HPDE6-E6E7 (cell line): ENCODE measurements at regions not wholly inside any gene's neighbourhood (a gene's known extent, or its start where the extent isn't known, plus 50 kb on each side); places are given as distances from the start of the nearest gene placed in this dataset.
"Not testable (repeated sequence)": the region's sequence is repeated elsewhere in the genome, so short reads cannot be mapped to it uniquely, and the experiment has no call there.

Experiments used
- DNase-seq: peaks from one replicate; pipeline ENCODE4 v3.0.0; 2011; ENCODE audit warnings: missing footprints; ENCODE audit errors: extremely low spot score

DNA sequence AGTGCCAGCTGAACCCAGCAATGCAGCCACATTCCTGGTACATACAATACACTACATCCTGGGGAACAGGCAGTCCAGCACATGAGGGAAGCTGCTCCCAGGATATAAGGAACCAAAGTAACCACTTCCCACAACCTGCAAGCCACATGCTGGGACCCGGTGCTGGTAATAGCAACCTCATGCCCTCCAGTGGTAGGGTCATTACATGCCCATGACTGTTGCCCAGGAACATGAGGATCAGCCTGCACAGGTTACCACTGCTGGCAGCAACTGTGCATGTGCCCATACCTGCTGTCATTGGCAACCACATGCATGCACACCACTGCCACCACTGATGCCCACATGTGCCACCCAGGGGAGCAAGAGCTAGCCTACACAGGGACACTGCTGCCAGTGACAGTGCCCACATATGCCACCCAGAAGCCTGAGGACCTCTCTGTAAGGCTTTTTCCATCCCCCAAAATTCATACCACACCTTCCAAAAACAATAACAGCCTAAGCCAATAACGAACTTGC is 1982.5 kb downstream of the ARAP2 start:
- no peak for DNase-seq

- no peak for DNase-seq
Observed at GRCh38 chr4:34269613-34270012, 1974.7 kb downstream of the ARAP2 start.

- no peak for DNase-seq
Observed at GRCh38 chr4:34271479-34272355, 1972.6 kb downstream of the ARAP2 start.

- no peak for DNase-seq
Observed at GRCh38 chr4:34279011-34279410, 1965.3 kb downstream of the ARAP2 start.

GRCh38 chr4:34280131-34280530 is 1964.2 kb downstream of the ARAP2 start:
- DNase-seq, result no peak

DNA sequence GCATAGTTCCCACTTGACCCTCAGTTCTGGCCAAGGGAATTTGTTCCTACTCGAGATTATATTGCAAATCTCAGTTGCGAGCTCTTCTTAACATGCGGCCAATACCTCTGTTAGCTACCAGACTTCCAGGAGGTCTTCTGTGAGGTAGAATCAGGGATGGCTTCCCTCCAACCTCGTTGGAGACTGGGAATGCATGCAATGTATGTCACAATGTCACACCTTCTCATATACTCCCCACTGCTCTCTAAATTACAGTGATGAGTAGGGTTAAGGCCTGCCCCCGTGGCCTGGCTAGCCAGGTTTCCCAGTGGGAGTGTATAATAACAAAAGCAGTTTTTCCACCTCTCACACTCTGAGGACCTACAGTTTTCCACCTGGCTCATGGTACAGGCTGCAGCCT is 1962.5 kb downstream of the ARAP2 start:
- no peak for DNase-seq

DNA sequence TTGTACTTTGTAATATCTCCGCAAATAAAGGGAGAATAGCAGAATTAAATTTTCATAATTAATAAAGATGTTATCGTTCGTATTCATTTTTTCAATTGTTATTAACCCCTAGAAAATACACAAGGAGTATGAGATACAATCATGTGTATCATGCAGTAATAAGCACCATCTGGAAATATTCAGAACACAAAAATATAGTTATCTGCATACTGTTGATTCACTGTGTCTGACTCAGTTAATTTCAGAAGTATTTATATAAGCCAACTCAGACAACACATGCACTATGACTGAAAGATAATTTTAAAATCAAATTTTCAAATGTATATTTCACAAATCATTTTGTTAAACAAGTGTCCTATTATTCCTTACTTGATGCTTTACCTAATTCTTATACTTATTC is 1954.8 kb downstream of the ARAP2 start:
- no peak for DNase-seq

DNA sequence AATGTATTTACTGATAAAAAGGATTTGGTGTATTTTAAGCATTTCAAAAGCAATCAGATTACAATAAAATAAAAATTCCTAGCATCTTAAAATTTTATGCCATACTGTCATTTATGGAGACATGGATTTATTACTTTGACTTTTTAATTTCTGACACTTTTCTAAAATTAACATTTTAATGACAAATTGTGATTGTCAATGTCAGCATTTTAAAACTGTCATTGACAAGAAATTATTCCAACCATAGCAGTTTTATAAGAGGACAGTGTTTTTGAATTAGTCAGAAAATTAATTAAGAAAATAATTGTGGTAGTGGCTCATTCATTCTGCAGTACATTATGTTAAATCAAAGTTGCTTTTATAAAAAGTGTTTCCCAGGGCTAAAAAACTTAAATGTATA is 1954.4 kb downstream of the ARAP2 start:
- no peak for DNase-seq

- no peak for DNase-seq
Observed at GRCh38 chr4:34293459-34293858, 1950.9 kb downstream of the ARAP2 start.

DNA sequence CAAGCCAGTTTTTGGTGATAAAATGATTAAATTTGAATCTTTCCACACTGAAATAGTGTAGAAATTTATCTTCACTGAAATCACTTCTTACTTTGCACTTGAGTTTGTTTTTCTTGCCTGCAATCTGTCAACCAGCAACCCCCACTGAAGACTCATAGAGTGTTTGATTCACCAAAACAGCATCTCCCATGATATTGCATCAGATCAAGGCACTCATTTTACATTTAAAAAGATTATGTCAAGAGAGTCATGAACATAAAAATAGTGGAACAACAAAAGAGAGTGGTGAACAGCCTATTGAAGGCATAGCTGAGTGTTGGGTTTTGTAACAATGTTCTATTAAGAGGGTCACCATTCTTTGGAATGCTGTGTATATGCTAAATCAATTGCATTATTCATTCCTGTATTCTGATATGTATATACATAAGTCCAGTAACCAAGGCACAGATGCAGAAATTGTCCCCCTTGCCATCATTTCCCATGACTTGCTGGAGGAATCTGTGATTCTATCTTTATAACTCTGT is 1934.9 kb downstream of the ARAP2 start:
- DNase-seq, result no peak

GRCh38 chr4:34318773-34319172 is 1925.5 kb downstream of the ARAP2 start:
- no peak for DNase-seq

DNA sequence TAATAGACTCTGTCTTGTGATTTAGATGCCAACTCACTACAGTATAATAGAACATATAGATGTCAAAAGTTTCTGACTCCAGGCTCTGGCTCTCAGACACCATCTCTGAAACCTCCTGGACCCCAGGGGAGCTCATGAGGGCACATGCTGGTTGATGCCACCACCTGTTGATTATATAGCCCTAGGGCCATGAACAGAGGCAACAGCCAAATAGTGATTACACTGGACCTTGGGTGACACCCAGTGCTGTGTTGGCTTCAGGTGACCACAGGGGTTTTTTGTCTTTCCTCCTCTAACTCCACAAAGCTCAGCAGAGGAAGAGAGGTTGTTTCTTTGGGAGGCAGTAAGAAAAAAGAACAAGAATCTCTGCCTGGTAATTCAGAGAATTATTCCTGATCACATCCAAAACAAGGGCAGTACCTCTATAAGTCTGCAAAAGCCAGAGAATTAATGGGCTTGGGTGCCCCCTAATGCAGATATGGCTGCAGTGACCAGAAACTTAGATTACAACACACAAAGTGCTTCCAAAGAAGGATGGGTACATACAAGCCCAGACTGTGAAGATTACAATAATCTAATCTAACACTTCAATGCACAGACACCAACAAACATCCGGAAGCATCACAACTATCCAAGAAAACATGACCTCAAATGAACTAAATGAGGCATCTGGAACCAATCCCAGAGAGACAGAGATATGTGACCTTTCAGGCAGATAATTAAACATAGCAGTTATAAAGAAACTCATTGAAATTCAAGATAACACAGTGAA is 1920.6 kb downstream of the ARAP2 start:
- DNase-seq, result no peak

DNA sequence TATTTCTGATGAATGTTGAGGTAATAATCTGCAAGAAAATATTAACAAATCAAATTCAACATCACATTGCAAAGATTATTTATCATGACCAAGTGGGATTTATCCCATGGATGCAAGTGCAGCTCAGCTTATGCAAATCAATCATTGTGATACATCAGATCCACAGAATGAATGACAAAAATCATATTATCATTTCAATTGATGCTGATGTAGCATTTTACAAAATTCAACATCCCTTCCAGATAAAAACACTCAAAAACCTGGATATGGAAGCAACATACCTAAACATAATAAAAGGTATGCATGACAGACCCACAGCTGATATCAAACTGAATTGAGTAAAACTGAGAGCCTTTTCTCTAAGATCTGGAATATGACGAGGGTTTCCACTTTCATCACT is 1915.4 kb downstream of the ARAP2 start:
- no peak for DNase-seq

- not testable (repeated sequence) for DNase-seq
Observed at GRCh38 chr4:34335156-34335555, 1909.2 kb downstream of the ARAP2 start.

- not testable (repeated sequence) for DNase-seq
Observed at GRCh38 chr4:34335556-34335955, 1908.8 kb downstream of the ARAP2 start.

- DNase-seq, result no peak
Observed at GRCh38 chr4:34362654-34363053, 1881.7 kb downstream of the ARAP2 start.

GRCh38 chr4:34363842-34364241 is 1880.5 kb downstream of the ARAP2 start:
- no peak for DNase-seq

DNA sequence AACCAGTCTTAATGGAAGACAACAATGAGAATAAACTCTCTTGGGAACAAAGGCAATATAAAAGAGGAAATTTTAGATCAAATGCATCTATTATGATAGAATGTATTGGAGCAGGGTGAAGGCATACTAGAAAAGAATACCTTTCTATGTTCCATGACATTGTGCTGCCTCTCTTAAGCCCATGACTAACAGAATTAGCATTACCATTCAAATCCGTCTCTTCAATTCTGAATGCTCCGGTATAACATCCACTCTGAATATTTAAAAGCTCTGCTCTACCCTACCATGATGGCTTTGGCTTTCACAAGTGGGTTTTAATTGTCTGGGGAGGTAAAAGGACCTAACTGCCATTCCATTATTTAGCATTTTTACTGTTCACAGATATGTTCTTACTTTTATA is 1878.4 kb downstream of the ARAP2 start:
- DNase-seq, result no peak

DNA sequence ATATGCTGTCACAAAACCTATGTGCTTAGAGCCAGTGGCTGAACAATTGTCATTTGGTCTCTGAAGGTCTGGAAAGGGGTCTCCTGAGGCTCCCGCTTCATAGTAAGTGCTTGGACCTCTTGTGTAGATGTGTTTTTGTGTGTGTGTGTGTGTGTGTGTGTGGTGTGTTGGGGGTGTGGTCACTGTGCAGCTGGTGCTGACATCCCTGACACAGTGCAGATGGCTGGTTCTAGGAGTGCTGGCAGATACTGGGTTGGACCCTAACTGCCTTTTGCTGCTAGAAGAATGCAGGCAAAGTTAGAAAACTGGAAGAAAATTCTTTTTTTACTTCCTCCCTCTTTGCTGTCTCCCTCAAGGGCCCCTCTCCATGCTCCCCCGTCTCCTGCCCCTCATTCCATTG is 1872.6 kb downstream of the ARAP2 start:
- DNase-seq, result no peak

GRCh38 chr4:34372815-34373214 is 1871.5 kb downstream of the ARAP2 start:
- DNase-seq, result no peak

DNA sequence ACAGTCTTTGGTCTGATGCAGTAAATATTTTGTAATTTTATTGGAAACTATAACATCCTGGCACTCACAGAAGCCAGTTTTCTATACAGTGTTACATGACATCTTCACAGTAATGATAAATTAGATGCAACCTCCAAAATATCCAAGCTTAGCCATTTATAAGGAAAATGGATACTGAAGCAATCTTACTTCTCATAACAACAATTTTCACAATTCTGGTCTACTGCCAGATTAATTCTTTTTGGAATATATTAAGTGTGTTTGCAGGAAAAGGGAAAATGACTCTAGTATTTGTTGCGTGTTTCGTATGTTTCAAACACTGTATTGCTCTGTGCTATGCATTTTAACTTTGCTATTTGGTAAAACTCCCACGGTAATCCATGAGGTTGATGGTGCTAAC is 1870.9 kb downstream of the ARAP2 start:
- no peak for DNase-seq

GRCh38 chr4:34412233-34412632 is 1832.1 kb downstream of the ARAP2 start:
- DNase-seq, result no peak

GRCh38 chr4:34412911-34413310 is 1831.4 kb downstream of the ARAP2 start:
- no peak for DNase-seq
